HG03095 (cell line): ENCODE measurements at regions not wholly inside any gene's neighbourhood (a gene's known extent, or its start where the extent isn't known, plus 50 kb on each side); places are given as distances from the start of the nearest gene placed in this dataset.

Source experiments
- ATAC-seq: cut with Tn5 transposase; IDR thresholded peaks from one replicate; pipeline ENCODE4 v1.9.1; 2021; ENCODE audit warnings: moderate library complexity; ENCODE audit not compliant: unreplicated experiment

- no peak for ATAC-seq
Observed at GRCh38 chr7:33661430-33662160, 243.7 kb upstream of the BMPER start.

- ATAC-seq = no peak
Observed at GRCh38 chr7:33666531-33666930, 238.8 kb upstream of the BMPER start.

- ATAC-seq = no peak
Observed at GRCh38 chr7:33667196-33667595, 238.1 kb upstream of the BMPER start.

GRCh38 chr7:33669251-33669670 is 236.1 kb upstream of the BMPER start:
- ATAC-seq = no peak

- peak; percentile 62 for ATAC-seq
Observed at GRCh38 chr7:33671531-33672262, 233.6 kb upstream of the BMPER start.

GRCh38 chr7:33673029-33673700 is 232.2 kb upstream of the BMPER start:
- no peak for ATAC-seq

GRCh38 chr7:33674804-33675411 is 230.4 kb upstream of the BMPER start:
- no peak for ATAC-seq

- no peak for ATAC-seq
Observed at GRCh38 chr7:33677556-33677955, 227.8 kb upstream of the BMPER start.

- no peak for ATAC-seq
Observed at GRCh38 chr7:33678569-33679335, 226.6 kb upstream of the BMPER start.

GRCh38 chr7:33680682-33681081 is 224.7 kb upstream of the BMPER start:
- no peak for ATAC-seq

- ATAC-seq = no peak
Observed at GRCh38 chr7:33685503-33685902, 219.8 kb upstream of the BMPER start.

- ATAC-seq = no peak
Observed at GRCh38 chr7:33685981-33686683, 219.2 kb upstream of the BMPER start.

- ATAC-seq = no peak
Observed at GRCh38 chr7:33687625-33688024, 217.7 kb upstream of the BMPER start.

- ATAC-seq = no peak
Observed at GRCh38 chr7:33691180-33691579, 214.2 kb upstream of the BMPER start.

- no peak for ATAC-seq
Observed at GRCh38 chr7:33692956-33693355, 212.4 kb upstream of the BMPER start.

- no peak for ATAC-seq
Observed at GRCh38 chr7:33694006-33694405, 211.3 kb upstream of the BMPER start.

GRCh38 chr7:33697616-33698015 is 207.7 kb upstream of the BMPER start:
- ATAC-seq = no peak

GRCh38 chr7:33698041-33698440 is 207.3 kb upstream of the BMPER start:
- no peak for ATAC-seq

GRCh38 chr7:33698692-33699128 is 206.6 kb upstream of the BMPER start:
- ATAC-seq = no peak
